Esophagus muscularis mucosa (tissue), 3 donors: ENCODE measurements at regions not wholly inside any gene's neighbourhood (a gene's known extent, or its start where the extent isn't known, plus 50 kb on each side); places are given as distances from the start of the nearest gene placed in this dataset.

Experiments used
- CTCF ChIP-seq, 3 experiments: fragments of 200-600 bp in 2 of 3; fragments of 450-650 bp in 1 of 3; sonication (generic) in 2 of 3; IDR thresholded peaks; one replicate each; pipeline ENCODE4 v1.5.1; 2017 to 2019; ENCODE audit warnings: antibody characterized with exemption in 3 of 3, mild to moderate bottlenecking in 2 of 3, moderate library complexity in 1 of 3
- POLR2AphosphoS5 ChIP-seq, 2 donors: sonication (generic); formaldehyde crosslinking; IDR thresholded peaks; one replicate each; pipeline ENCODE4 v1.6.1; 2017; ENCODE audit warnings: antibody characterized with exemption in 2 of 2

DNA sequence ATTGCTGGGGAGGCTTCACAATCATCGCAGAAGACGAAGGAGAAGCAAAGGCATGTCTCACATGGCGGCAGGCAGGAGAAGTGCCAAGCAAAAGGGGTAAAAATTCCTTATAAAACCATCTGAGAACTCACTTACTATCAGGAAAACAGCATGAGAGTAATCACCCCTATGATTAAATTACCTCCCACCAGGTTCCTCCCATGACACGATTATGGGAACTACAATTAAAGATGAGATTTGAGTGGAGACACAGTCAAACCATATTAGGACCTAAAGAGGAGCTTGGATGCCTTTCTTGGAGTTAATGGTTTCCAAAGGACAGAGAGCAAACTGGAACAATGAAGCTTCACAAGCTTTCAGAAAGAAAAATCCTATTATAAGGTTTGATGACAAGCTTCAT lies 168.4 kb upstream of the SMARCAD1 start:
- TF ChIP-seq CTCF (IDR thresholded peaks at IDR 0.05) = no peak
- TF ChIP-seq POLR2AphosphoS5 (IDR thresholded peaks at IDR 0.05) = no peak
